Right cardiac atrium (tissue), 5 donors: ENCODE measurements at regions not wholly inside any gene's neighbourhood (a gene's known extent, or its start where the extent isn't known, plus 50 kb on each side); places are given as distances from the start of the nearest gene placed in this dataset.
A peak's percentile ranks its signal among the peaks of the same experiment; 100 is the strongest.
"Not testable (repeated sequence)": the region's sequence is repeated elsewhere in the genome, so short reads cannot be mapped to it uniquely, and the experiment has no call there.

Source experiments
- ATAC-seq, 2 donors: fragments of 200-7000 bp; cut with Tn5 transposase; one replicate each; pipeline versions ENCODE4 v1.8.0 to v1.9.1; 2020; ENCODE audit warnings: moderate library complexity in 2 of 2, mild to moderate bottlenecking in 1 of 2
- DNase-seq, 3 donors: peaks; one replicate each; pipeline ENCODE4 v3.0.0-alpha.2; 2020
- H3K27ac ChIP-seq: one replicate; pipeline ENCODE4 v1.5.1; 2013; ENCODE audit warnings: mild to moderate bottlenecking, low read length, control low read depth, moderate library complexity
- H3K27me3 ChIP-seq: one replicate; pipeline ENCODE4 v1.6.1; 2013; ENCODE audit not compliant: control insufficient read depth, insufficient read depth
- H3K4me1 ChIP-seq: one replicate; pipeline ENCODE4 v1.6.1; 2013; ENCODE audit warnings: low read length; ENCODE audit not compliant: control insufficient read depth, insufficient read depth
- H3K4me3 ChIP-seq: one replicate; pipeline ENCODE4 v1.5.1; 2013; ENCODE audit warnings: low read length, control low read depth
- H3K9me3 ChIP-seq: one replicate; pipeline ENCODE4 v1.6.1; 2013; ENCODE audit warnings: low read length; ENCODE audit not compliant: control insufficient read depth
- WGBS: extraction: QIAGEN DNeasy Blood & Tissue Kit; methylation state at CpG from one replicate; pipeline ENCODE4 v1.1.7; 2013; 5-methylcytosine and 5-hydroxymethylcytosine counted together
- intact Hi-C, 4 donors: fragments of 100-400 bp; cut with DNase I; formaldehyde crosslinking; loops; one replicate each; pipeline versions ENCODE4 v1.11.0 to v1.14.0; 2022 to 2023
- donor health status: healthy with polysubstance abuse.
- donor health status: DM: no; HTN: yes; CAD: no.
- donor health status: DM: no; HTN: no; CAD: no.
- donor health status: DM: no; HTN: yes; CAD: no; lungs with severe emphysema.
- donor health status: DM: yes; HTN: yes; CAD: no.

DNA sequence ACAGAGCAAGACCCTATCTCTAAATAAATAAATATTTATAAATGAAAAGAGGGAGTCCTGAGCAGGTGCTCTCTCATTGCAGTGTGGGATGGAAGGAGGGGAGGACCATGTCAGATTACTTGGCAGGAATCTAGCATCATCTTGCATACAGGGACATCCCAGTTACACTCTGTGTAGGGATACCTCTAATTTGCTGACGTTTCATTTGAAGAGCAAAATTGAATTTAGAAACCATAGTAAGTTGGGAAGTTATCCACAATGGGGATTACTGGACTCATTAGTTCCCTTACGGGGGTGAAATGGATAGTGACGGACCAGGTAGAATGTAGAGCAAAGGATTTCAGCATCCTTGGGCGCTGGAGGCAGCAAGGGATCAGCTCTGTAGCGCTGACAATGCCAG lies 52.1 kb downstream of the ARHGEF18 start:
- Histone ChIP-seq H3K27me3 (no peaks in the 10 kb centered on the region), H3K27ac (no peak overlapping the region), H3K4me3 (no peak overlapping the region), H3K4me1 (peaks cover 5% of the 10 kb centered on the region), H3K9me3 (no peaks in the 10 kb centered on the region)
- ATAC-seq (no peak), DNase-seq (no peak)
- 87% methylated on average over 5 of the region's 5 CpGs for WGBS
- intact Hi-C loops = no loop called here

DNA sequence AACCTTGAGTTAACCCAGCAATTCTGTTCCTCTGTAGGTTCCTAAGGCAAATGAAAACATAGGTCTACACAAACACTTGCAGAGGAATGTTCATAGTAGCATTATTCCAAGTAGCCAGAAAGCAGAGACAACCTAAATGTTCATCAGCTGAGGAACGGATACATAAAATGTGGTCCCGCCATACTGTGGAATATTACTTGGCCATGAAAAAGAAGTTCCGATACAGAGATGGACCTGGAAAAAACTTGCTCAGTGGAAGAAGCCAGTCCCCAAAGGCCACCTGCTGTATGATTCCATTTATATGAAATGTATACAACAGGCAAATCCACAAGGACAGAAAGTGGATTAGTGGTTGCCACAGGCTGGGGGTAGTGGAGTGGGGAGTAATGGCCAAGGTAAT lies 53.0 kb downstream of the ARHGEF18 start:
- no peaks in the 10 kb centered on the region for H3K27me3 ChIP-seq
- WGBS = 99% methylated on average over 3 of the region's 3 CpGs
- DNase-seq = no peak
- intact Hi-C loops = no loop called here
- H3K9me3 ChIP-seq = no peaks in the 10 kb centered on the region
- no peak overlapping the region for H3K27ac ChIP-seq
- no peak for ATAC-seq
- H3K4me3 ChIP-seq = no peak overlapping the region
- no peaks in the 10 kb centered on the region for H3K4me1 ChIP-seq

DNA sequence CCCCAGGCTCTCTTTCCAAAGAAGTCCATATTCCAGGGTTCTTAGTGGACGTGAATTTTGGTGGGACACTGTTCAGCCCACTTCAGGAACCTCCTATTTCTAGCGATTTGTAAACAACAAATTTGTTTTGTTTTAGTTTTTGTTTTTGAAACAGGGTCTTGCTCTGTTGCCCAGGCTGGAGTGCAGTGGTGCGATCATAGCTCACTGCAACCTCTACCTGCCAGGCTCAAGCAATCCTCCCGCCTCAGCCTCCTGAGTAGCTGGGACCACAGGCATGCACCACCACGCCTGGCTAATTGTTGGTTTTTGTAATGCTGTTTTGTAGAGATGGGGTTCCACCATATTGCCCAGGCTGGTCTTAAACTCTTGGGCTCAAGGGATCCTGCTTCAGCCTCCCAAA lies 56.7 kb downstream of the ARHGEF18 start:
- WGBS = 97% methylated on average over 5 of the region's 5 CpGs
- intact Hi-C loops, ATAC-seq, H3K4me1 ChIP-seq, DNase-seq, H3K4me3 ChIP-seq, H3K27me3 ChIP-seq, H3K9me3 ChIP-seq, H3K27ac ChIP-seq: not testable (repeated sequence)

DNA sequence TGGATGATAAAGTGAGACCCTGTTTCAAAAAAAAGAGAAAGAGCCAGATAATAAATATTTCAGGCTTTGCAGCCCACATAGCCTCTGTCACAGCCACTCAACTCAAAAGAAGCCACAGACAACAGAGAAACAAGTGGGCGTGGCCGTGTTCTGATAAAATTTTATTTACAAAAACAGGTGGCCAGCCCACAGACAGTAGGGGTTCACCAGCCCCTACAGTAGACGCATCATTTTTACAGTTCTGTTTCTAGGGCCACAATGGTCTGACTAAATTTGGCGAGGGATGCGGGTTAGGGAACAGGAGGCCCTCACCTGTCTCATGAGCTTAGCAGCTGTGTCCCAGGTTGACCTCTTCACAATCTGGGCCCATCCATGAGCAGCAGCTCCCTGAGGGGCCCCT lies 59.5 kb downstream of the ARHGEF18 start:
- H3K27ac ChIP-seq = no peak overlapping the region

DNA sequence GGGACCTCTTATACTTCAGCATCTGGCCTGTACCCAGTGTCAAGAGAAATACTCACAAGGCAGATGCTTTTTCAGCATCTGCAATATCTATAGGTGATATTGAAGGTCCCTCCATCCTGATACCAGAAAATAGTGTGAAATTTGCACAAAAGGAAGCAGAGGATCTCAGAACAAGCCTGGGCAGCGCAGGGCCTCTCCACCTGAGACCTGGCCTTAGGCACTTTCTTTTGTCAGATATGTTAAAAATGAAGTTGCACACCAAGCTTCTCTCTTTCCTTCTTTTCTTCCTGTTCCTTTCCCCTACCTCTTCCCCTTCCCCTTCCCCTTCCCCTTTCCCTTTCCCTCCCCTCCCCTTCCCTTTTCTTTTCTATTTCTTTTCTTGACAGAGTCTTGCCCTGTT lies 62.2 kb downstream of the ARHGEF18 start:
- DNase-seq (no peak), ATAC-seq (no peak)
- Histone ChIP-seq H3K4me3 (no peak overlapping the region), H3K27ac (no peak overlapping the region), H3K9me3 (no peaks in the 10 kb centered on the region), H3K27me3 (no peaks in the 10 kb centered on the region), H3K4me1 (no peaks in the 10 kb centered on the region)
- WGBS = 100% methylated on average over 1 of the region's 1 CpG
- intact Hi-C loops = no loop called here

More for the DNA sequence above, 59.5 kb downstream of the ARHGEF18 start:
- Histone ChIP-seq H3K27me3 (no peaks in the 10 kb centered on the region), H3K4me1 (no peaks in the 10 kb centered on the region), H3K4me3 (no peak overlapping the region), H3K9me3 (no peaks in the 10 kb centered on the region)
- intact Hi-C loops = no loop called here
- WGBS = 92% methylated on average over 5 of the region's 5 CpGs
- DNase-seq (no peak), ATAC-seq (no peak)

DNA sequence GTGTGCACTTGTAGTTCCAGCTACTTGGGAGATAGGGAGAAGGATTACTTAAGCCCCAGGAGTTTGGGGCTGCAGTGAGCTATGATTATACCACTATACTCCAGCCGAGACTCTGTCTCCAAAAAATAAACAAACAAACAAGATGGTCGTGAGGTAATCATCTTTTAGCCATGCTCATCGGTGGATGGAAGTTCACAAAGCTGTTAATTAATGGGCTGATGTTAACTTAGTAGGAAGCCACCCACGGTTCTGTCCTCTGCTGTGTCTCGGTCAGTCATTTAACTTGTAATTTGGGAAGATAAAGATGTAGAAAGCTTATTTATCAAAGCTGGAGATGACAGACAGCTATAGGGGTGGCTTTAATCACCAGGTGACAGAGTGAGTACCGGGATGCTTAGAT lies 64.9 kb downstream of the ARHGEF18 start:
- Histone ChIP-seq H3K27me3 (no peaks in the 10 kb centered on the region), H3K9me3 (no peaks in the 10 kb centered on the region), H3K27ac (no peak overlapping the region), H3K4me1 (no peaks in the 10 kb centered on the region), H3K4me3 (no peak overlapping the region)
- no peak for DNase-seq
- ATAC-seq = no peak
- intact Hi-C loops = no loop called here
- 71% methylated on average over 6 of the region's 6 CpGs for WGBS

- DNase-seq = peak in 1 of 3 donors; percentile 64
- WGBS = 70% methylated on average over 22 of the region's 22 CpGs
- Histone ChIP-seq H3K4me1 (no peaks in the 10 kb centered on the region), H3K9me3 (no peaks in the 10 kb centered on the region), H3K4me3 (no peak overlapping the region), H3K27ac (no peak overlapping the region), H3K27me3 (no peaks in the 10 kb centered on the region)
- intact Hi-C loops = no loop called here
- ATAC-seq = peak; percentile 29 to 41
These were observed 66.6 kb downstream of the ARHGEF18 start for GRCh38 chr19:7415163-7415856.

DNA sequence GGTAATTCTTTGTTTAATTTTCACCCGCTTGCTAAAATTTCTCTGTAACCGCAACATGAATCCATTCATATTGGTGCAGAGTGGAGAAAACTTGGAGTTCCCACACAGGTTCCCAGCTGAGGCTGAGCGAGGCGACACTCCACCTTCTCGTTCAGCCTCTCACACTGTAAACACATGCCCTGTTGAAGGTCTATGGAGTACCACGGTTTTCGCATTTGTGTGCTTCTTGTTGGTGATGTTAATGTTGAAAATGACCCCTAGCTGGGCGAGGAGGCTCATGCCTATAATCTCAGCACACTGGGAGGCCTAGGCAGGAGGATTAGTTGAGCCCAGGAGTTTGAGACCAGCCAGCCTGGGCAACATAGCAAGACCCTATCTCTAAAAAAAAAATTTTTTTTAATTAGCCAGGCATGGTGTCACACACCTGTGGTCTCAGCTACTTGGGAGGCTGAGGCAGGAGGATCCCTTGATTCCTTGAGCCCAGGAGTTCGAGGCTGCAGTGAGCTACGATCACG lies 67.2 kb downstream of the ARHGEF18 start:
- H3K27me3 ChIP-seq = no peaks in the 10 kb centered on the region
- ATAC-seq = no peak
- 92% methylated on average over 11 of the region's 11 CpGs for WGBS
- no peak for DNase-seq
- H3K4me1 ChIP-seq = no peaks in the 10 kb centered on the region
- no peak overlapping the region for H3K4me3 ChIP-seq
- intact Hi-C loops = no loop called here
- no peak overlapping the region for H3K27ac ChIP-seq
- H3K9me3 ChIP-seq = no peaks in the 10 kb centered on the region

DNA sequence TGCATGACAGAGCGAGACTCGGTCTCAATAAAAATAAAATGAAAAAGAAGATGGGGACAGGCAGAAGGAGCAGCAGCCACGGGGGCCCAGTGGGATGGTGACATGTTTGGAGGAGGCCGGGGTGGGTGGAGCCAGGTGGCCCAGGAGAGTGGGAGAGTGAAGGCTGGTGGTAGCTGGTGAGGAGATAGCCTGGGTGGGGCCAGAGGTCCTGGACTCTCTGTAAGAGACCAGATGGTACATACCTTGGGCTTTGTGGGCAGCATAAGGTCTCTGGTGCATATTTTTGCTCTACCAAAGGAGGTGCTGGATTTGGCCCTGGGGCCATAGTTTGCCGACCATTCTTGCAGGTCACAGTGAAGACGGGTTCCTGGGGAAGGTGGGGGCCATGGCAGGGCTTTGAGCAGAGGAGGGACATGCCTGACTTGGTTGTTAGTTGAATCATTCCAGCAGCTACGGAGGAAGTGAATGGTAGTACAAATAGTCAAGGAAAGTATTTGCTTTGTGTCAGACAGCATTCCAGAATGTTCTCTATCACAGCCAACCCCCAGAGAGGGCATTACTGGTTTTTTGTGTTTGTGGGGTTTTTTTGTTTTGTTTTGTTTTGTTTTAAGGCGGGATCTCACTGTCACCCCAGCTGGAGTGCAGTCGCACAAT lies 69.1 kb downstream of the ARHGEF18 start:
- 86% methylated on average over 9 of the region's 9 CpGs for WGBS
- Histone ChIP-seq H3K27ac (no peak overlapping the region), H3K4me3 (no peak overlapping the region), H3K9me3 (no peaks in the 10 kb centered on the region), H3K27me3 (no peaks in the 10 kb centered on the region), H3K4me1 (no peaks in the 10 kb centered on the region)
- intact Hi-C loops = no loop called here
- no peak for DNase-seq
- ATAC-seq = no peak

- intact Hi-C loops = no loop called here
- H3K27ac ChIP-seq = no peak overlapping the region
- no peaks in the 10 kb centered on the region for H3K9me3 ChIP-seq
- 86% methylated on average over 9 of the region's 9 CpGs for WGBS
- ATAC-seq (no peak), DNase-seq (no peak)
- H3K27me3 ChIP-seq = no peaks in the 10 kb centered on the region
- H3K4me3 ChIP-seq = no peak overlapping the region
- H3K4me1 ChIP-seq = no peaks in the 10 kb centered on the region
These were observed 69.9 kb downstream of the ARHGEF18 start for GRCh38 chr19:7418596-7418995.

GRCh38 chr19:7419153-7419552 lies 69.7 kb downstream of the PEX11G start:
- WGBS = 96% methylated on average over 12 of the region's 12 CpGs
- Histone ChIP-seq H3K9me3 (no peaks in the 10 kb centered on the region), H3K27me3 (no peaks in the 10 kb centered on the region), H3K27ac (no peak overlapping the region), H3K4me1 (no peaks in the 10 kb centered on the region), H3K4me3 (no peak overlapping the region)
- intact Hi-C loops = no loop called here
- ATAC-seq (no peak), DNase-seq (no peak)
